Hematopoietic multipotent progenitor cell (in vitro differentiated cells): ENCODE measurements at regions not wholly inside any gene's neighbourhood (a gene's known extent, or its start where the extent isn't known, plus 50 kb on each side); places are given as distances from the start of the nearest gene placed in this dataset.

Experiments
- DNase-seq, 3 donors: peaks; one replicate each; pipeline ENCODE4 v3.0.0-alpha.2; 2011 to 2015; ENCODE audit warnings: low read depth in 2 of 3, low spot score in 2 of 3

DNA sequence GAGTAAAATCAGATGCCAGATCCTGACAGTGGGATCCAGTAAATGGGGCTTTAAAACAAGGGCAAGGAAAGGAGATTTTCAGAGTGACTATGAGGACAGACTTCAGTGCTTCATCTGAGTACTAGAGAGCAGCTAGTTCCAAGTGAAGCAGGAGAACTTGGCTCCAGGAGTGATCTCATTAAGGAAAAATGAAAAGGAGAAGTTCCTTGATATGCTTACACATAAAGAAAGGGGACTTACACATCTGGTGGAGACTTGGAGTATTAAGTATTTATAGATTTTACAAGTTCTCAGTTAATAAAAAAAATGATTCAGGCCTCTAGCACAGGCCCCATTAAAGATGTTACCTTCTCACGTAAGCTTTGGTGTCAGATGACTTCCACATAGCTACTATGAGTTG is 105.8 kb downstream of the ICOS start:
- DNase-seq: no peak

DNA sequence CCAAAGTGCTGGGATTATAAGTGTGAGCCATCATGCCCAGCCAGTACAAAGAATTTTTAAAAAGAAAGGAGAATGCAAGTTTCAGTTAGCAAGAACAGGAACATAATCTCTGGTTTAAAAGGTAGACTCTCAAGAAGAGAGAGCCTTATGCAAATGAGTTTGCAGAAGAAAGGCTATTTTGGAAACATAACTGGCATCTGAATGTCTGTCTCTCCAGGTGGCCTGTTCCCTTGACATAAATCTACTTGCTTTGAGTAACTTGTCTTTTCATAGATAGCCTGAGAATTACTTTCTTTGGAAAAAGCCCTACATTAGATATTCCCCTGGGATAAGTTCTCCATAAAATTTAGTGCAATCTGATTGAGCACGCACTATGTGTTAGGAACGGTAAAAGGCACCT is 109.6 kb downstream of the ICOS start:
- DNase-seq: no peak

DNA sequence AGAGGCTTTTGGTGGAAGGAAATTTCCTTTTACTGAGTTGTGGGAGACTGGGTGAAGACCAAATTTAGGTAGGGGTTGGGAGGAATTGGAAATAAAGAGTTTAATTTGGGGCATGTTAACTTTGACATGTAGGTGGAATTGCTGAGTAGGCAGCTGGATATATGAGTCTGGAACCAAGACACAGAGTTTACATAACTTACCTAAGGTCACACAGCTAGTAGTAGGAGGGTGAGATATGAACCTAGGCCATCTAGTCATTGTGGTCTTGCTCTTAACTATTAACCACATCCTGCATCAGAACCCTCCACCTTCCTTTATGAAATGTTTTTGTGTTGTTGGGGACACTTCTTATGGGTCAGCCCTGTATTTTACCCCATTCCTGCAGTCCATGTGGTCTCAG is 113.1 kb downstream of the ICOS start:
- DNase-seq: no peak

DNA sequence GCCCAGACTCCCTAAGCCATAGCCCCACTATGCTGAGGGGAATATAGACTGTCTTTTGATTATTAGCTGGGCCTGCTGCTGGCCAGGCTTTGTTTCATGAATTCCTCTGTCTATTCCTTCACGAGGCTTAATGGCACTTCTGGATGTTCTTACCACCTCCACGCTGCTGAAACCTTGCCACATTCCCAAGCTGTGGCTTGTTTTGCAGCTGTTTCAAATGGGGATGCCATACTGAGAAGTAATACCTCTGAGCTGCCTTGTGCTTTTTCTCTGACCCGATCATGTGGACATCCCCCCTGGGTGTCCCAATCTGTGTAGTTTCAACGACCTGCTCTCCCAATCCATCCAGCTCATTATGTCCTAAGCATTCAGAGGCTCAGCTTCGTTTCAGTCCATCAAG is 114.1 kb downstream of the ICOS start:
- DNase-seq: no peak

DNA sequence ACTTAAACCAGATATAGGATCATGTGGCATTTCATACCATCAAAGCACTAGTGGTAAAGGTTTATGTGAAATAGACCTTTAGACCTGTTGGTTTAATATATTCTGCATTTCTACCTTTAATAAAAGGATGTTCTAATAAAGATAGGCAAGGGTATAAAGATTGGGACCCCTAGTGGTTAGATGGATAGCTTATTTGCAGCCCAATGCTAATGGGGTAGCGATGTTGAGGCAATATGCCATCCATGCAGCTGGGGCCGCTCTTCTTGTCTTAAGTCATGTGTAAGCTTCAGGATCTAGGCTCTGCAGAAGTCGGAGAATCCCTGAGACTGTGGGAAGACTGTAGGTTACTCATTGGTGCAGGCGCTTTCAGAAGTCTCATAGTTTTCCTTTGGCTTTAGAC is 114.9 kb downstream of the ICOS start:
- DNase-seq: peak in 1 of 3 donors; percentile 28

DNA sequence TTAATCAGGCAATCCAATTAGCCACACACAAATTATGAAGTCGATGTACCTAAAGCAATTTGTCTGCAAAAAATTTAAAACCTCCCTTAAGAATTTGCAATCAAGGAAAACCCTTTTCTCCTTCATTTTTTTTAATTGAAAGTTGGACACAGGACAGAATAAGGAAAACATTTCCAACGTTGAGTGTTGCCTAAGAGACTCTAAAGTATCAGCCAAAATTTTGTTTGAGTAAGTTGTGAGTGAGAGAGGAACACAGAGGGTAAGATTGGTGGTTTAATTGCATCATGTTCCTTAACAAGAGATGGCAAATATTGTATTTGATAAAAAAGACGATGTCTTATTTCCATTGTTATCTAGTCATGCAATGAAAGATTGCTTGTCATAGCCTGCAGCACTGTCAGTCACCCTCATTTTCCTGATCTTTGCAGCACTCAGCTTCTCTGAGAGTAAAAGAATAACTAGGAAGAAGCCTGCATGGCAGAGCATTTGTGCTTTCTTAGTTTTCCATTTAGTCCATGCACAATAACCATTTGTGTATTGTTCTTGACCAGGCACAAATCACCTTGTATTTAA is 115.5 kb downstream of the ICOS start:
- DNase-seq: no peak

DNA sequence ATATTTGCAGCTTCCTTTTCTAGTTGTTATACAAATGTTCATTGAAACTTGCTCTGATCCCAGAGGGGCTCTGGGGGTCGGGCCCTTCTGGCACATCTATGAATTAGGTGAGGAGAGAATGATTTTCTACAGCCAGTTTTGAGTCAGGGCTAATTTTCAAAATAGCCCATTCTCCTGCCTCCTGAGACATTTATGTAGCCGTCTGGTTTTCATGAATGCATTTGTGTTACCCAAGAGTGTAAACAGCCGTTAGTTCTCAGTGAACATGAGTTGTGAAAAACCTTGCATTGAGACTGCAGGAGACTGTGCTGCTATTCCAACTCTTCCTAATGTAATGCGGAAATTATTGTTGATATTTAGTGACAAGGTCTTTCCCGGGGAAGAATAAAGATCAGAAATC is 122.5 kb downstream of the ICOS start:
- no peak for DNase-seq

DNA sequence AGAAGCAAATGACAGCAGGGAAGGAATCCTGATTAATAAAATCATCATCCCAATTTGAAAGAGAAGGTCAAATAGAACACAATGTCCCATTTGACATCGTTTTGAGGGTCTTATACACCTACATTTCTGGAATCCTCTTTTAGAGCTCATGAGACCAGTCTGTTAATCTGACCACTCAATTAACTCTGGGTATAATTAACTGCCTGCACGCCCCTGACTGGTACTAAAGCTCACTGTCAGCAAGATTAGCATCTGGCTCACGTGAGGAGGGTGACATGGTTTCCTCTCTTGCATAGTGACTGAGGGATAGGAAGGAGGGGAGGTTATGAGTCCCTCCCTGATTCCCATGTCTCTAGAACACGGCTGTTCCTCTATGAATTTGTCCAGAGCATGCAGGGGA is 124.3 kb downstream of the ICOS start:
- no peak for DNase-seq

DNA sequence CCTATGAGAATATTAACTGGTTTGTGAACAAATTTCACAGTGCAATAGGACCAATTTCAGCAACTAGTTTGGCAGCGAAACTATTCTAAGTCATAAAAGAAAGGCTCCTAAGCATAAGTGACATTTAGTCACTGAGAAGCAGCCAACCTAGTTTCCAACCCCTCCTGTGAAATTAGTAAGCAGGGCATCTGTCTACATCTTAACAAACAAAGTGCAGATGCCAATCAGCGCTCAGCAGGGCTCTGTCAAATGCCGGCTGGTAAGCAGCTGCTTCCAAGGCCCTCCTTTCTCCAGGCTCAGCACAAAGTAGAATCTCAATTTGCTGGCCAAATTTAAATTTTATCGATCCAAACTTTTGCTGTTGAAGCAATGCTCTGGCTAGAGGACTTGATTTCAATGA is 124.7 kb downstream of the ICOS start:
- DNase-seq: no peak

DNA sequence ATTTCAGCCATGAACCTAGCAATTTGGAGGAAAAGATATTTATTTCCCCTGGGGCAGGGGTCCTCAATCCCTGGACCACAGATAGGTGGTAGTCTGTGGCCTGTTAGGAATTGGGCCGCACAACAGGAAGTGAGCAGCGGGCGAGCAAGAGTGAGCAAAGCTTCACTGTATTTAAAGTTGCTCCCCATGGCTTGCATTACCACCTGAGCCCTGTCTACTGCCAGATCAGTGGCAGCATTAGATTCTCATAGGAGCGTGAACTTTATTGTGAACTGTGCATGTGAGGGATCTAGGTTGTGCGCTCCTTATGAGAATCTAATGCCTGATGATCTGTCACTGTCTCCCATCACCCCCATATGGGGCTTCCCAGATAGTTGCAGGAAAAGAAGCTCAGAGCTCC is 127.6 kb downstream of the ICOS start:
- DNase-seq: no peak

DNA sequence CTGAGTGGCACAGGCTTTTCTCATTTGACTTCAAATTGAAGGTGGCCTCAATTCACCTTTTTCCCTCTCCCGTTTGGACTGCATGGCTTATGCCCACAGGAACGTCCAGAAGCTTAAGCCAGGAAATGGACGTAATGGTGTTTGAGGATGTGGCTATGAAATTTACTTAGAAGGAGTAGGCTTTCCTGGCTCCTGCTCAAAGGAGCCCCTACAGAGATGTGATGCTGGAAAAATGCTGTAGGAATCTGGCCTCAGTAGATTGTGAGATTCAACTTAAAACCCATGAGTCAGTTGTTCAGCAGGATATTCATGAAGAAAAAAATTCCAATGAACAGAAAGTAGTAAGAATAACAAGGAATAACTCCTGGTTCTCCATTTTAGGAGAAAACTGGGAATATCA is 129.0 kb downstream of the ICOS start:
- DNase-seq: no peak

DNA sequence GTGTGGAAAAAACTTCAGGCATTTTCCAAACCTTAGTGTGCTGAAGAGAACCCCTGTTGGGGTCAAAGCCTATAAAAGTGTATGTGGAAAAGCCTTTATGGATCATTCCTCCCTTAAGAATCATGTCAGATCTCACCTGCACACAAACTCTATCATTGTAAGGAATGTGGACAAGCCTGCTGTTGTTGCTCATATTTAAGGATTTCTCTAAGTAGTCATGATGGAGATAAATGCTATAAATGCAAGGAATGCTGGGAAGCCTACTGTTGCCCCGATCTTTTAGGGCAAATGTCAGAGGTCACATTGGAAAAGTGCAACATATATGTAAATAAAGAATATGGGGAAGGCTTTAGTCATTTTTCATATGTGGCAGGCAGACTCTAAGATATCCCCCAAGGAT is 129.5 kb downstream of the ICOS start:
- DNase-seq: no peak

DNA sequence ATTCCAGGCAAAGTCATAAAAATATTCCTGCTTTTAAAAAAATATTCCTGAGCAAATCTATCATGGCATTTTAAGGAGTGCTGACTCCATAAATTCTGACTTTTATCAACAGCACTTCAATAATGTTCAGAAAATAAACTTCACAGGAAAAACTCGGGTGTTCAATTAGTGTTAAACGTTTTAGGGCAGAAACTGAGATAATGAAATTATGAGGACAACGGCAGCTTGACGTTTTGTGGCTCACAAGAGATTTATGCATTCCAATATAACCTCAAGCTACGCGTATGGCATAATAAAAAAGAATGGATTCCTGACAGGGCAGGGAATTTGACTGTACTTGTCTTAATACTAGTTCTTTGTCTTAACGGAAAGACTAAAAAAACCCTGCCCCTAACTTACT is 133.2 kb downstream of the ICOS start:
- no peak for DNase-seq

DNA sequence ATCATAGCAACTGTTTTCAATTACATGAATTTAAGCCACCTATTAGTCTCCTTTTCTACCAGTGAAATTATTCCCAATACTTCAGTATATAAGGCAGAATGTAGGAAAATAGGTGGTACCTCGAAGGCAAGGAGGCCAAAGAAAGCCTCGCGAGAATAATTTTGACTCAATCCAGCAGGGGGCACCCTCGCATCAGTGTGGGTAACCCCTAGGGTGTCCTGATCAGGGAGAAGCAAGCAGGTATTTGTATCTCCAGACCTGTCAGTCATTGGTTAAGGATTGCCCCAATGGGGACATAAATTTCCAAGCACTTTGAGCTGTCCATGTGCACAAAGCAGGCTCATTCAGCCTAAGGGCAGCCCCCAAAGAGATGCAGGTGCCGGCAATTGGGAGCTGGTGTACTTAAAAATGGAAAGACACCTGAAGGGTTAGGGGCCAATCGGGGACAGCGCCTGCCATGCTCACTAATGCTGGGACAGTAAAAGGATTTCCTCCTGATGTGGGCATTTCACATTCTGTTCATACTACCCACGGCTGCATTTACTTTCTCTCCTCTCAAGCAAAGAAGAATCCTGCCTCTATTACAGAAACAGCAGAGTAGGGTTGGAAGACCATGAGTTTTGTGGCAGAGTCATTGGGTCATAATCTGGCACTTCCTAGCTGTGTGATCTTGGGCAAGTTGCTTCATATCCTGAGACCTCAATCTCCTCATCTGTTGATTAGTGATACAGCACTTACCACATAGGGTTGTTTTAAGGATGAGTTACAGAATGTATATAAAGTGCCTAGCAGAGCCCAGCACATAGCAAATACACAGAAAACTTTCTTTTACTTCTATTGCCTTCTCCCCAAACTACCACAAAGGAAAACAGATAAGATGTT is 136.1 kb downstream of the ICOS start:
- peak; percentile 14 to 63 (median 18) for DNase-seq

DNA sequence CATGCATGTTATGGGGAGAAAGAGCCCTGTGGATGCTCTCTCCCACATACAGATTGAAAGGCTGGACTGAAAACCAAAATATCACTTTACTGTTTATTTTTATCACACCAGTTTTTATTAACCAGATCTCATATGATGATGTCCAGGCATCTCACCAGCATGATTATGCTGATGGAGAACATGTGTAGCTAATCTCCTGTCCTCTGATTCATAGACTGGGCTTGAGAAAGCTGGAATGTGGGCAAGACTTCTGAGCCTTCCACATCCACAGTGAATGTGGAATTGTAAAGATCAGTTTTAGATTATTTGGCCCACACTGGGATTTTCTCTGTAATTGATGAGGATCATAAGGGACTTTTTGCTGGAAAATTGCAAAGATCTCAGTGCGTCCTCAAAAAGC is 137.9 kb downstream of the ICOS start:
- no peak for DNase-seq

DNA sequence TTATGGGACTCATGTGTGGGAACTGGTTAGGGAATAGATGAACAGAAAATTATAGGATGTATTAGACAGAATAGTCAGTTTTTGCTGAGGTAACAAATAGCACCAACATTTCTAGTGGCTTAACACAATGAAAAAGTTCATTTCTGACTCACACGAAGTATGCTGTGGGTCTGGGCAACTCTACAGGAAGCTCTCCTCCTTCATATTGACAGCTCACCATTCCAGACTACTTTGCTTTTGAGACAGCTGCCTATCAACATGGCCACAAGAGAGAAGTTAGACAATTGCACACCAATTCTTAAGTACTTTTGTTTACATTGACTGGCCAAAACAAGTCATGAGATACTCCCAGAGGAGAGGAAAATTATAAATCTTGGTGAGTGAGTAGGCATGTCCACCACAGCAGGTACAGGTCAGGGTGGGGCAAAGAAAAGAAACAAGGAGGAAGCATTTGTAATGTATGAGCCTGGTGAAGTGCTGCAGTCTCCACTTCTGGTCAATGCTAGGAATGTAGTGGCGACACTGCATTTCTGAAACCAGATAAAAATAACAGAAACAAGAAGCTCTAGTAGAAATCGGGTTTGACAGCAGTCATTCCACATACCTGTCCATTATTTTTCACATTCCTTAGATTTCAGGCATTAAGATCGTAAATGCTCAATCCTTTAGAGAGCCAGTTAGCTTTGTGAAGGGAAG is 141.6 kb downstream of the ICOS start:
- no peak for DNase-seq

DNA sequence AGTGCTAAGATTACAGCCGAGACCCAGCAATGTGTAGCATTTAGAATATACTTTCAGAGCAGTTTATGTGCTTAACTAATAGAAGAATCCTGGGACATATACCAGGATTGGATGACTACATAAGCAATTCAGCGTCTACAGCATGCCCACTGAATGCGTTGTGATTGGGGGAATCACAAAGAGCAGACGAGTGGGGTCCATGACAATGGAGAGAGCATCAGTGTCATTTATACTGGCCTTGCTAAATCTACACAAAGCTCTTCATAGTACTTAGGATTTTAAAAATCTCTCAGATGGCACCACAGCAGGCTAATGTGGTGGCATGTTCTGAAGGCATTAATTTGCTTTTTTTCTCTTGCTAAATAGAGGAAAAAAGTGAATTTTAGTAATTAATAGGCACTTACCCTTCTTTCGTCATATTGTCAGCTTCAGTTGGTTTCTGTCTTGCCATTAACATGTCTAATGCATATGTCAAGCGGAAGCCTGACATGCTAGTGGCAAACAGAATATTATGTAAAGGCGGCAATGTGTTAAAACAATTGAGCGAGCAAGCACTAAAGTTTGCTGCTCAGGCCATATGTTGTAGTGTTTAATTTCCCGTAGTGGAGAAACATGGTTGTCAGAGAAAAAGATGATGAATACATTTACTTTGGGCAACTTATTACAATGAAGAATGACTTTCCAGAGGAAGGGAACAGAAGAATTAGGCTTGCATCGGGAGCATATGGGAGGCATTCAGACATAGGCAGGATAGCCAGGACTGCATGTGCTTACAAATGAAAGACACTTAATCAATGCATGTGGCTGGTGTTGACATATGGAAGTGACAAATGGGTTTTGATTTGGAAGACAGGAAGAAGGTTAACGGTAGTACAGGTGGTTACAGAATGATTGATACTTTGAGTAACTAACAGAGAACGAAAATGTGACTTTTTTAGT is 145.2 kb downstream of the ICOS start:
- no peak for DNase-seq

DNA sequence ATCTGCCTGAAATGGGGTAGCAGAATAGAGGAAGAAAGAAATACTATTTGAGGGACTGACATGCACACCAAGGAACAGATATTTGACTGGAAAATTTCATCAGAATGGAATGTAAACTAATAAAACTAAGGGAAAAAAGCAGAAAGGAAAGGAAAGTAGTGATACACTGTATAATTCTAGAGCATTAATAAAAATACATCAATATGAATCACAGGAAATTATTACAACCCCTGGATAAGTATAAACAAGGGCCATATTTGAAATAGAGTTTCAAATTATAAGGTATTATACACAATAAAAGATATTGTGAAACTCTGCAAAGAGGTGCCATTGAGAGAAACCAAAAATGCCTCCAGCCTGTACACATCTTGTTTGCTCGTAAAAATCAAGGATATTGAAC is 149.6 kb downstream of the ICOS start:
- DNase-seq: no peak

DNA sequence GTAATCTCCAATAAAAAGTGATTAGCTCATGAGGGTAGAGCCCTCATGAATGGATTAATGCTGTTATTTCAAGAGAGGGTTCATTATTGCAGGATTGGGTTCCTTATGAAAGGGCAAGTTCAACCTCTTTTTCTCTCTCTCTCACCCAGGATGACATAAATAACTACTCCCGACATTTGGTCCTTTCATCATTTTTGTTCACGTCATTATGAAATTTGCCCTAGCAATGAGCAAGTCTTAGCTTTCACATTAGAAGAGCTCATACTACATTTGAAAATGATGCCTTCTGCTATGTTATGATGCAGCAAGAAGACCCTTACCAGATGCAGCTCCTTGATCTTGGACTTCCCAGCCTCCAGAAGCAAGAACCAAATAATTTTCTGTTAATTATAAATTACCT is 152.5 kb downstream of the ICOS start:
- DNase-seq: no peak

DNA sequence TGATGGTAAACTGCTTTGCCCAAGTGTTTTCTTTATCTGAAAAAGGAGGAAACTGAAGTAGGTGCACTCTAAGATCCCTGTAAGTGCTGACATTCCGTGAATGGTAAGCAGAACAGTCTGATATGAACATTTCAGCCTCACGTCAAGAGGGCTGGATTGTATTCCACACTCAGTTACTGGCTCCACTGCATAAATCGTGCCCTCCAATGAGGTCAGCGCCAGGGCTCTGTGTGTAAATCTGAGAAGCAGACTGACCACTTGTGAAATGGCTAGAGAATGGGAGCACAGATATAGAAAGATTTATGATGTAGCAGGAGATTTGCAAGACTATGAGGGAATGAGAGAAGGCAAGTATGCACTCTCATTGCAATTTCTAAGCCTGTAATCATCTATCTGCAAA is 153.0 kb downstream of the ICOS start:
- no peak for DNase-seq

DNA sequence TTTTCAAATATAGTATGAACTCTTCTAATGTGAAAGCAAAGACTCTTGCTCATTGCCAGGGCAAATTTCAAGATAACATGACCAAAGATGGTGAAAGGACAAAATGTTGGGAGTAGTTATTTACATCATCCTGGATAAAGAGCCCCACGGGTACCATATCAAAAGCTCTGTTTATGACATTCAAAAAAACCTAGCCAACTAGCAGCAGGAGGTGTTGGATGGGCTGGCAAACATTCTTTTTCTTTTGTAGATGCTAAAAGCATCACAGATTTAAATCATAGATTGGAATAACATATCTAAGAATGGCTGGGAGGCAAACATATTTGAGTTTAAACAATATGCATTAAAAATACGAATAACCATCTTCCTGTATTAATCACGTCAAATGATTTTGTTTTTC is 153.5 kb downstream of the ICOS start:
- no peak for DNase-seq
